Retinal pigment epithelial cell (primary cell): ENCODE measurements at regions not wholly inside any gene's neighbourhood (a gene's known extent, or its start where the extent isn't known, plus 50 kb on each side); places are given as distances from the start of the nearest gene placed in this dataset.

Experiments used
- DNase-seq: peaks from one replicate; pipeline ENCODE4 v3.0.0-alpha.2; 2010; ENCODE audit warnings: low read depth
- H3K4me3 ChIP-seq: 2 replicates; pipeline ENCODE4 v1.5.1; 2011; ENCODE audit warnings: mild to moderate bottlenecking, low read length, control low read depth, moderate library complexity
- TF ChIP-seq, protein P1 (sequence below): conservative IDR thresholded peaks from 2 replicates; pipeline ENCODE4 v1.5.1; 2011; ENCODE audit warnings: low read depth, low read length, control low read depth, inconsistent platforms

DNA sequence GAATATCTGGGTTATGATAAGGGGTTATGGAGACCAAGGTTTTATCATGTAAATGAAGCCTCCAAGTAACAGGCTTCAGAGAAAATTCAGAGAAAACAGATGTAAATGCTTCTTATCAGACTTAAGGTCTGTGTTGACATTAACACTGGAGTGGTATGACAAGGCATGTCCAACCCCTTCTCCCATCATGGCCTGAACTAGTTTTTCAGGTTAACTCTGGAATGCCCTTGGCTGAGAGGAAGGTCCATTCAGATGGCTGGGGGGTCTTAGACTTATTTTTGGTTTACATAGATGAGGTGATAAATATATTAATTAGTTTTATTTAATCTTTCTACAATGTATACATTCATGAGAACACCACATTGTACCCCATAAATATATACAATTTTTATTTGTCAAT, 399.6 kb downstream of the TBX15 start:
- TF ChIP-seq, protein P1, sequence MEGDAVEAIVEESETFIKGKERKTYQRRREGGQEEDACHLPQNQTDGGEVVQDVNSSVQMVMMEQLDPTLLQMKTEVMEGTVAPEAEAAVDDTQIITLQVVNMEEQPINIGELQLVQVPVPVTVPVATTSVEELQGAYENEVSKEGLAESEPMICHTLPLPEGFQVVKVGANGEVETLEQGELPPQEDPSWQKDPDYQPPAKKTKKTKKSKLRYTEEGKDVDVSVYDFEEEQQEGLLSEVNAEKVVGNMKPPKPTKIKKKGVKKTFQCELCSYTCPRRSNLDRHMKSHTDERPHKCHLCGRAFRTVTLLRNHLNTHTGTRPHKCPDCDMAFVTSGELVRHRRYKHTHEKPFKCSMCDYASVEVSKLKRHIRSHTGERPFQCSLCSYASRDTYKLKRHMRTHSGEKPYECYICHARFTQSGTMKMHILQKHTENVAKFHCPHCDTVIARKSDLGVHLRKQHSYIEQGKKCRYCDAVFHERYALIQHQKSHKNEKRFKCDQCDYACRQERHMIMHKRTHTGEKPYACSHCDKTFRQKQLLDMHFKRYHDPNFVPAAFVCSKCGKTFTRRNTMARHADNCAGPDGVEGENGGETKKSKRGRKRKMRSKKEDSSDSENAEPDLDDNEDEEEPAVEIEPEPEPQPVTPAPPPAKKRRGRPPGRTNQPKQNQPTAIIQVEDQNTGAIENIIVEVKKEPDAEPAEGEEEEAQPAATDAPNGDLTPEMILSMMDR, result no peak
- no peak for DNase-seq
- no peak overlapping the region for H3K4me3 ChIP-seq

DNA sequence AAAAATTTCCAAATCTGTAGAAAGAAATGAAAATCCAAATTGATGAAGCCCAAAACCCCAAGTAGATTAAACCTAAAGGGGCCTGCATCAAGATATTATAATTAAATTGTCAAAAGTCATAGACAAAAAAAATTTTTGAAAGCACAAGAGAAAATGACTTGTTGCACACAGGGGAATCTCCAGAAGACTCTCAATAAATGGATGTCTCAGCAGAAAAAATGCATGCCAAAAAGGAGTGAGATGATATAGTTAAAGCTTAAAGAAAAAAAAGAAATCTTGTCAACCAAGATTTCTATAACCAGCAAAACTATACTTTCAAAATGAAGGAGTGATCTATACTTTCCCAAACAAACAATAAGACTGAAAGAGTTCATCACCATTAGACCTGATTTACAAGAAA, 393.2 kb upstream of the SPAG17 start:
- DNase-seq, result no peak
- TF ChIP-seq, protein P1, result no peak
- H3K4me3 ChIP-seq, result no peak overlapping the region

DNA sequence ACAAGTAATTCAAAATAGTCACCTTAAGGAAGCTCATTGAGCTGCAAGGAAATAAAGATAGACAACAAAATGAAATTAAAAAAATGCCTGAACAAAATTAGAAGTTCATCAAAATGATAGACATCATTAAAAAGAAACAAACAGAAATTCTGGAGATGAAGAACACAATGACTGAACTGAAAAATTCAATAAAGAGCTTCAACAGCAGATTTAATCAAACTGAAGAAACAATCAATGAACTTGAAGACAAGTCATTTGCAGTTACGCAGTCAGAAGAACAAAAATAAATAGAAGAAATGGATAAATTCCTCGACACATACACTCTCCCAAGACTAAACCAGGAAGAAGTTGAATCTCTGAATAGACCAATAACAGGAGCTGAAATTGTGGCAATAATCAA, 390.0 kb upstream of the SPAG17 start:
- no peak for DNase-seq
- TF ChIP-seq, protein P1, result no peak
- H3K4me3 ChIP-seq, result no peak overlapping the region

DNA sequence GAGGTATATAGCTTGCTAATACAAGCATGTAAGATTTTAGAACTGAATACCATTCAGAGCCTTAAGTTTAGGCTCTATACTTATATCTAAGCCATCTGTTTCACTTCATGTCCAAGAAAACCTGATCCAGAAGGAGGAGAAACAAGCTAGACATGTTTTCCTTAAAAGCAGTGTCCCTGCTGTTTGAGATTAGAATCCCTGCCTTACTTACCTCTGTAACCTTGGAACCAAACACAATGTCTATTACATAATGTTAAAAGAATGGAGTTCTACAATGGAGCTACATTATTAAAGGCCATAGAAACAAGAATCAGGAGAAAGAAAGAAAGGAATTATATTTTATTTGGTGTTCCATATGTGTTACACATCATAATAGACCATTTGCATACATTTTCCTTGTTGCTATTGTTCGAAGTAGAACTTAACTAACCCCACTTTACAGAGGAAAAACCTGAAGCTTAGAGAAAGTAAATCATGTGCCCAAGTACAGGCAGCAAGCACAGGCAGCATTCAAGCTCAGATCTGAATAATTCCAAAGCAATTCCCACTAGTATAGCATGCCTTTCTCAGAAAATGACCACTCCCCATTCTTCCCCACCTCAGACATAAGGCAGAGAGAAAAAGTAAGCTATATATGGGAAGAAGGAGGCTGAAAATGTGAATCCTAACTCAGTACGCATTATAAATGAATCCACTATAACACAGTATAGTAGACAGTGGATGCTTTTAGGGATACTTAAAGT, 380.1 kb upstream of the SPAG17 start:
- no peak for DNase-seq
- TF ChIP-seq, protein P1, result no peak
- no peak overlapping the region for H3K4me3 ChIP-seq

DNA sequence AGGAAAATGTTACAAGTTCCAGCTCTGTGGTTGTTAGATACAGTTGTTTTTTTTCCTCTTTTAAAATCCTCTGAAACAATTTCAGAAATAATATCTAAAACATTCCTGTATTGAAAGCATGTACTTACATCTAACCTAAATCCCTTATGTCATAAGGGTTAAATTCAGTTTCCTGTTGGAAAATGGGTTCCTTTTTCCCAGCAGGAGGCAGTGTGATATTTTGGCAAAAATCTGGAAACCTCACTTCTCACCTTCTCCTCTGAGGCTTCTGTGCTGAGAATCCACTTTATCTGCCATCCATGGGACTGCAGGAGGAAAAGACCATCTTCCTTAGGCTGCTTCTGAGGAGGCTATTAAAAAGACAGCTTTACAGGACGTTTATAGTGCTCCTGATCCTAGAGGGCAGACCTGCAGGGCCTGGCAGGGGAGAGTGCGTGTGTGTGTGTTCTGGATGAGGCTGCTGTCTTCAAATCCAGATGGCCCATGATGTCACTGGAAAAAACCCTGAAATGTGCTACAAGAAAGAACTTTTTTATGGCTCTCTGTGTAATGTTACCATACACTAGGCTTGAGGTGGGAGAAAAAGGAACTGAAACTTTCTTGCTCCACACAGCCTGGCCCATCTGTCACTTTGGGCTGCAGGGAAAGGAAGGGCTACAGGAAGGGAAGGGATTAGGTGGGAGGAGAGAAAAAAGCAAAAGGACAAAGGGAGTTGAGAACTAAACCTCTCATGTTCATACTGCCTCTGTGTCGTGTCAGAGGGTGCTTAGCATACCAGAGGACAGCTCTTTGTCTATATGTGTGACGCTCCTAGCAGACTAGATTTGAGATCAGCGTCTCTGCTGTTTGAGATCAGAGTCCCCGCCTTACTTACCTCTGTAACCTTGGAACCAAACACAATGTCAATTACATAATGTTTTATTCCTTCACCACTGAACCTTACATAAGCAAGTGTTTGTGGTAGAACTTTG, 379.2 kb upstream of the SPAG17 start:
- TF ChIP-seq, protein P1, result no peak
- no peak for DNase-seq

DNA sequence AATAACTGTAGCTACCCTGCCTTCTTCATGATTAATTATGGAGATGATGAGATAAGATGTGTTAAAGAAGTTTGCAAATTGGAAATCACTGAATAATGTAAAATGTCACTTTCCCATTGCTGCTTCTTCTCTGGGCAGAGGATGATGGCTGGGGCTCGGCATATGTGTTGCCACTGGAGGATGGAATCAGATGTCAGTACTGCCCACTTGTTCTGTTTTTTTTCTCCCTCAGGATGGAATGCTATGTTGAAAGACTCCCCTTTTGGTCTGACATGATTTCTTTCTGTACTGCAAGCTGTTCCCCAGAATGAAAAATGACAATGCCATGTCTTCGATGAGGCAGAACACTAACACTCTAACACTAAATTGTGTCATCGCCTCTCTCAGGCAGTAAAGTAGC, 373.9 kb upstream of the SPAG17 start:
- no peak for DNase-seq
- TF ChIP-seq, protein P1, result no peak
- no peak overlapping the region for H3K4me3 ChIP-seq

More for the DNA sequence above, 379.2 kb upstream of the SPAG17 start:
- no peak overlapping the region for H3K4me3 ChIP-seq
